Naive thymus-derived CD4-positive, alpha-beta T cell (primary cell): ENCODE measurements at regions not wholly inside any gene's neighbourhood (a gene's known extent, or its start where the extent isn't known, plus 50 kb on each side); places are given as distances from the start of the nearest gene placed in this dataset.
A peak's percentile ranks its signal among the peaks of the same experiment; 100 is the strongest.

Source experiments
- ATAC-seq: fragments of 150-1000 bp; cut with Tn5 transposase; 2 replicates; pipeline ENCODE4 v1.10.0; 2021; ENCODE audit warnings: mild to moderate bottlenecking, moderate library complexity
- CTCF ChIA-PET: fragments of 350-600 bp; sonication (Branson Sonifier 250); formaldehyde crosslinking; loops from one replicate; lab custom pipeline; 2021; ENCODE audit warnings: antibody characterized with exemption; lab: Charles Lee
- POLR2A ChIA-PET: fragments of 350-600 bp; sonication (Branson Sonifier 250); formaldehyde crosslinking; loops from one replicate; lab custom pipeline; 2021; ENCODE audit warnings: antibody characterized with exemption, inconsistent platforms; lab: Charles Lee
- DNase-seq, 9 donors: peaks; one replicate each; pipeline versions ENCODE4 v3.0.0 to v3.0.0-alpha.2; 2020 to 2022; ENCODE audit warnings: mixed read lengths in 1 of 9
- H3K27ac ChIP-seq: one replicate; pipeline ENCODE4 v1.7.0; 2013; ENCODE audit warnings: mild to moderate bottlenecking, low read depth, low read length, moderate library complexity
- H3K27me3 ChIP-seq, 2 donors: one replicate each; pipeline ENCODE4 v1.7.0; 2013; ENCODE audit warnings: low read length in 2 of 2, mild to moderate bottlenecking in 2 of 2, moderate library complexity in 2 of 2; ENCODE audit not compliant: control insufficient read depth in 2 of 2, insufficient read depth in 2 of 2
- H3K36me3 ChIP-seq, 3 experiments: 1 replicate in 2 of 3; 2 replicates in 1 of 3; pipeline ENCODE4 v1.7.0; 2013; ENCODE audit warnings: low read length in 3 of 3, mild to moderate bottlenecking in 3 of 3, moderate library complexity in 1 of 3; ENCODE audit not compliant: insufficient read depth in 3 of 3, control insufficient read depth in 2 of 3
- H3K4me1 ChIP-seq, 2 donors: one replicate each; pipeline ENCODE4 v1.7.0; 2013; ENCODE audit warnings: low read length in 2 of 2, mild to moderate bottlenecking in 2 of 2, moderate library complexity in 1 of 2; ENCODE audit not compliant: control insufficient read depth in 2 of 2, insufficient read depth in 2 of 2
- H3K4me3 ChIP-seq: 2 replicates; pipeline ENCODE4 v1.7.0; 2013; ENCODE audit warnings: mild to moderate bottlenecking, low read length
- H3K9me3 ChIP-seq, 3 experiments: 1 replicate in 2 of 3; 2 replicates in 1 of 3; pipeline ENCODE4 v1.7.0; 2013; ENCODE audit warnings: low read length in 3 of 3; ENCODE audit not compliant: control insufficient read depth in 2 of 3
- H3K27ac Mint-ChIP-seq, 9 donors: one replicate each; pipeline ENCODE4 v1.8.0; 2020 to 2022; ENCODE audit warnings: mixed read lengths in 9 of 9, mild to moderate bottlenecking in 8 of 9, moderate library complexity in 5 of 9, inconsistent platforms in 2 of 9
- H3K27me3 Mint-ChIP-seq, 5 donors: one replicate each; pipeline ENCODE4 v1.8.0; 2021 to 2022; ENCODE audit warnings: mixed read lengths in 5 of 5, mild to moderate bottlenecking in 1 of 5
- H3K36me3 Mint-ChIP-seq, 5 donors: one replicate each; pipeline ENCODE4 v1.8.0; 2020 to 2022; ENCODE audit warnings: mixed read lengths in 5 of 5, mild to moderate bottlenecking in 3 of 5, inconsistent platforms in 1 of 5
- H3K4me1 Mint-ChIP-seq, 7 donors: one replicate each; pipeline ENCODE4 v1.8.0; 2020 to 2022; ENCODE audit warnings: mixed read lengths in 7 of 7, mild to moderate bottlenecking in 3 of 7, inconsistent platforms in 1 of 7
- H3K4me3 Mint-ChIP-seq, 10 donors: one replicate each; pipeline ENCODE4 v1.8.0; 2020 to 2022; ENCODE audit warnings: mild to moderate bottlenecking in 10 of 10, mixed read lengths in 10 of 10, moderate library complexity in 6 of 10, inconsistent platforms in 2 of 10
- H3K9me3 Mint-ChIP-seq, 11 donors: one replicate each; pipeline ENCODE4 v1.8.0; 2020 to 2022; ENCODE audit warnings: mixed read lengths in 11 of 11, mild to moderate bottlenecking in 4 of 11, inconsistent platforms in 1 of 11, moderate library complexity in 1 of 11
- intact Hi-C, 2 donors: fragments of 100-400 bp; cut with micrococcal nuclease; formaldehyde crosslinking; loops; one replicate each; pipeline ENCODE4 v1.15.1; 2023

DNA sequence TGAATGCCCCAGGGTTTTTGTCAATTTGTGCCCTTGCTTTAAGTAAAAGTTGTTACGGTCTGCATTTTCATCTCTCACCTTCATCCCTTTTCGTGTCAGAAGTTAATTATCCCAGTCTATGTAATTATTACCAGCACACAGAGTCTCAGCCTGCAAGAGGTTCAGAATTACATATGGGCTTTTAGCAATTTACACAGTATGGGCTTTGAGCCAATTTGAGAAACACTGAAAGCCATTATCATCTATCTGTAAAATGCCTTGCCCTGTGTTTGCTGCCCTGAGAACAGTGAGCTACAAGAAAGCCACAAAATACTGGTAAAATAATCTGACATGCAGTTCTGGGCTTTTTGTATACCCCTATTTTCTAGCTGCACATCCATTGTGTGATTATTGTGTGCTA lies 125.6 kb upstream of the STEAP4 start:
- H3K27me3 ChIP-seq: no peaks in the 10 kb centered on the region
- H3K27ac ChIP-seq: no peak overlapping the region
- H3K36me3 Mint-ChIP-seq: no peaks in the 10 kb centered on the region
- no peak overlapping the region for H3K4me3 Mint-ChIP-seq
- H3K36me3 ChIP-seq: no peaks in the 10 kb centered on the region
- H3K4me1 Mint-ChIP-seq: no peaks in the 10 kb centered on the region
- H3K27me3 Mint-ChIP-seq: peaks cover 0 to 7% (median 4%) of the 10 kb centered on the region in 5 donors
- DNase-seq (no peak), ATAC-seq (no peak)
- no peaks in the 10 kb centered on the region for H3K9me3 ChIP-seq
- no peak overlapping the region for H3K27ac Mint-ChIP-seq
- intact Hi-C loops: no loop called here
- no peak overlapping the region for H3K4me3 ChIP-seq
- ChIA-PET POLR2A (no interaction called here), CTCF (no interaction called here)
- H3K9me3 Mint-ChIP-seq: peaks cover 0 to 2% (median 0%) of the 10 kb centered on the region in 11 donors
- no peaks in the 10 kb centered on the region for H3K4me1 ChIP-seq

DNA sequence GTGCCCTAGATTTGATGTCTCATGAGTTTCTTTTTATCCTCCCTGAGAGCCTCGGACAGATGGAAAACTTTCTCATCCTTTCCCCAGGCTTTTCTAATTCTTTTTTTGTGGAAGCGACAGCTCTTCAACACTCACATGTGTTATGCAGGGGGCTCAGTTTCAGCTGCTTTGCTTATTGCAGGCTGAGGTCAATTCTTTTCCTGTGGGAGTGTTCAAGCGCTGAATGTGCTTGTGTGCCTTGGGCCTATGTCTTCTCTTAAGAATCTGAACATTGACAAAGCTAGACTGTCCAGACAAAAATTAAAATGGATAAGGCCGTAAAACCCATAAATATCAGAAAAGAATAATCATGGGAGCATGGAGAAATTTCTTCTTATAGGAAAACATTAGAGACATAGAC lies 125.2 kb upstream of the STEAP4 start:
- Mint-ChIP-seq H3K4me1 (no peaks in the 10 kb centered on the region), H3K4me3 (no peak overlapping the region), H3K27me3 (peaks cover 0 to 7% (median 4%) of the 10 kb centered on the region in 5 donors), H3K9me3 (peaks cover 0 to 2% (median 0%) of the 10 kb centered on the region in 11 donors), H3K27ac (no peak overlapping the region), H3K36me3 (no peaks in the 10 kb centered on the region)
- Histone ChIP-seq H3K4me1 (no peaks in the 10 kb centered on the region), H3K4me3 (no peak overlapping the region), H3K9me3 (no peaks in the 10 kb centered on the region), H3K27me3 (no peaks in the 10 kb centered on the region), H3K27ac (no peak overlapping the region), H3K36me3 (no peaks in the 10 kb centered on the region)
- ChIA-PET POLR2A (no interaction called here), CTCF (no interaction called here)
- intact Hi-C loops: no loop called here
- ATAC-seq (no peak), DNase-seq (no peak)

DNA sequence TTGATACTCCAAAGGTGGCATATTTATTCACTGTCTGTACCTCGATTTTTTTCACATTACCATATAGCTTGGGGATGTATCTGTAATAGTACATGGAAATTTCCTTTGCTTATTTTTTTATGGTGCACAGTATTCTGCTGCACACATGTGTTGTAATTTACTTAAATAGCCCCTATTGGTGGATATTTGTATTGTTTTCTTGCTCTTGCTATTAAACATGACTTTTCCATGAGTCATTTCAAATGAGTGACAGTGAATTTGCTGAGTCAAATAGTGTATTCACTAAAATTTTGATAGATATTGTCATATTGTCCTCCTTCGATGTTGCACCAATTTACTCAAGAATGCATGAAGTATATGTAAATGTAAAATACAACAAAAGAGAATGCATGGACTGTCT lies 122.7 kb upstream of the STEAP4 start:
- Histone ChIP-seq H3K4me3 (no peak overlapping the region), H3K9me3 (no peaks in the 10 kb centered on the region), H3K36me3 (no peaks in the 10 kb centered on the region), H3K4me1 (no peaks in the 10 kb centered on the region), H3K27me3 (no peaks in the 10 kb centered on the region), H3K27ac (no peak overlapping the region)
- DNase-seq (no peak), ATAC-seq (no peak)
- Mint-ChIP-seq H3K27ac (no peak overlapping the region), H3K4me3 (no peak overlapping the region), H3K36me3 (no peaks in the 10 kb centered on the region), H3K27me3 (peaks cover 0 to 7% (median 4%) of the 10 kb centered on the region in 5 donors), H3K4me1 (no peaks in the 10 kb centered on the region), H3K9me3 (peaks cover 0 to 3% (median 0%) of the 10 kb centered on the region in 11 donors)
- intact Hi-C loops: no loop called here
- ChIA-PET CTCF (no interaction called here), POLR2A (no interaction called here)

DNA sequence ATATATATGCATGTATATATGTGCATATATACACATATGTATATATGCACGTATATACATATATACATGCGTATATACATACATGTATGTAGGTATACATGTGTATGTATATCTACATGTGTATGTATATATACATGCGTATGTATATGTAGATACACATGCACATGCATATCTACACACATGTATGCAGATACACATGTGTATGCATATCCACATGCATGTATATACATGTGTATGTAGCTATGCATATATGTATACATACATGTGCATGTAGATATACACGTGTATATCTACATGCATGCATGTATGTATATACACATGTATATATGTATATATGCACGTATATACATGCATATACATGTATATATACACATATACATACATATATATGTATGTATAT lies 95.8 kb upstream of the STEAP4 start:
- ChIA-PET CTCF (no interaction called here), POLR2A (no interaction called here)
- Histone ChIP-seq H3K27ac (no peak overlapping the region), H3K36me3 (no peaks in the 10 kb centered on the region), H3K27me3 (no peaks in the 10 kb centered on the region), H3K4me1 (no peaks in the 10 kb centered on the region), H3K4me3 (no peak overlapping the region), H3K9me3 (no peaks in the 10 kb centered on the region)
- ATAC-seq (no peak), DNase-seq (no peak)
- intact Hi-C loops: no loop called here
- Mint-ChIP-seq H3K36me3 (no peaks in the 10 kb centered on the region), H3K27me3 (peaks cover 0 to 7% (median 2%) of the 10 kb centered on the region in 5 donors), H3K27ac (no peak overlapping the region), H3K4me3 (no peak overlapping the region), H3K4me1 (no peaks in the 10 kb centered on the region), H3K9me3 (peaks cover 0 to 4% (median 0%) of the 10 kb centered on the region in 11 donors)

DNA sequence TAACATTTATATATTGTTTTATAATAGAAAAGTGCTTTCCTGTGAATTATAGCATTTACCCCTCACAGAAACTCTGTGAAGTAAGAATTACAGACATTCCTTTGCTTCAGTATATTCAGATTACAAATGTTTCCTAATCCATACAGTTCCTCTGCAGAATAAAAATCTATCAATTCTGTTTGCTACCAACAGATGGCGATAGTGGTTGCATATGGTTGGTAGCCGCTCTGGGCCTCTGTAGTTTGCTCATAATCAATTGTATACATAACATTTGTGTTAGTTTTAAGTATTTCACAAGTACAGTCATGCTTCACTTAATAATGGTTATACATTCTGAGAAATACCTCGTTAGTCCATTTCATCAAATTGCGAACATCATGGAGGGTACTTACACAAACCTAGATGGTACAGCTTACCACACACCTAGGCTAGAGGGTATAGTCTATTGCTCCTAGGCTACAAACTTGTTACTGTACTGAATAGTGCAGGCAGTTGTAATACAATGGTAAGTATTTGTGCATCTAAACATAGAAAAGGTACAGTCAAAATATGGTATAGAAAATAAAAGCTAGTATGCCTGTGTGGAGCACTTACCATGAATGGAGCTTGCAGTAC lies 94.4 kb upstream of the STEAP4 start:
- ATAC-seq (no peak), DNase-seq (no peak)
- POLR2A ChIA-PET: no interaction called here
- Histone ChIP-seq H3K4me3 (no peak overlapping the region), H3K9me3 (no peaks in the 10 kb centered on the region), H3K36me3 (no peaks in the 10 kb centered on the region), H3K27ac (no peak overlapping the region), H3K27me3 (no peaks in the 10 kb centered on the region), H3K4me1 (no peaks in the 10 kb centered on the region)
- Mint-ChIP-seq H3K27ac (no peak overlapping the region), H3K9me3 (peaks cover 0 to 4% (median 0%) of the 10 kb centered on the region in 11 donors), H3K36me3 (no peaks in the 10 kb centered on the region), H3K4me3 (no peak overlapping the region), H3K4me1 (peaks cover 0 to 5% (median 0%) of the 10 kb centered on the region in 7 donors), H3K27me3 (peaks cover 0 to 7% (median 4%) of the 10 kb centered on the region in 5 donors)
- intact Hi-C loops: no loop called here
- CTCF ChIA-PET: no interaction called here

DNA sequence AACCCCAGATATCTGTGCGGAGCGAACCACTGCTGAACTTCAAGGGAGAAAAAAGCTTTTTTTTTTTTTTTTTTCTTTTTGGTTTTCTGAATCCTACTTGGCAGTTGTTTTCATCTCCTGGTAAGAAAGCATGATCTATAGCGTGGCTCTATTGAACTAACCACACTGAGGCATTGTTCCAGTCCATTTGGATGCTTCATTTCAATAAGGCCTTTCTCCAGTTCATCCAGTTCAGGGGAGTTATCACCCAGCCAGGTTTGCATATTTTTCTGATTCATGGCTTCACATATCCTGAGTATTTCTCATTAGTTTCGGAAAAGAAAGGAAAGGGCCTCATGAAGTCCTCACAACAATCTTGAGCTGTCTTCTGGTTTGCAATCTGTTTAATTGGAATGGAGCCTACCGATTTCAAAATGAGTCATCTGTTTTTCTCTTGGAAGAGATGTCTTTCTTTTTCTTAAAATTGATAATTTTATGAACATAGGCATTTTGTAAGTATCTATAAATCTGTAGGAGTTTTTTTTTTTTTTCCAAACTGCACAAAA lies 93.1 kb upstream of the STEAP4 start:
- no peak for ATAC-seq
- intact Hi-C loops: no loop called here
- peaks cover 0 to 4% (median 0%) of the 10 kb centered on the region in 11 donors for H3K9me3 Mint-ChIP-seq
- no peak for DNase-seq
- no peak overlapping the region for H3K27ac Mint-ChIP-seq
- H3K4me1 Mint-ChIP-seq: peaks cover 0 to 8% (median 0%) of the 10 kb centered on the region in 7 donors
- POLR2A ChIA-PET: no interaction called here
- no peaks in the 10 kb centered on the region for H3K9me3 ChIP-seq
- no peak overlapping the region for H3K27ac ChIP-seq
- no peak overlapping the region for H3K4me3 Mint-ChIP-seq
- CTCF ChIA-PET: interaction anchor here (0.7 kb wide), 1 partner anchor 1855 kb away, joined by 5 read pairs; no protein-coding TSS in a partner anchor
- H3K36me3 Mint-ChIP-seq: no peaks in the 10 kb centered on the region
- H3K4me3 ChIP-seq: no peak overlapping the region
- H3K27me3 ChIP-seq: no peaks in the 10 kb centered on the region
- H3K27me3 Mint-ChIP-seq: peaks cover 0 to 9% (median 4%) of the 10 kb centered on the region in 5 donors
- no peaks in the 10 kb centered on the region for H3K36me3 ChIP-seq
- no peaks in the 10 kb centered on the region for H3K4me1 ChIP-seq

DNA sequence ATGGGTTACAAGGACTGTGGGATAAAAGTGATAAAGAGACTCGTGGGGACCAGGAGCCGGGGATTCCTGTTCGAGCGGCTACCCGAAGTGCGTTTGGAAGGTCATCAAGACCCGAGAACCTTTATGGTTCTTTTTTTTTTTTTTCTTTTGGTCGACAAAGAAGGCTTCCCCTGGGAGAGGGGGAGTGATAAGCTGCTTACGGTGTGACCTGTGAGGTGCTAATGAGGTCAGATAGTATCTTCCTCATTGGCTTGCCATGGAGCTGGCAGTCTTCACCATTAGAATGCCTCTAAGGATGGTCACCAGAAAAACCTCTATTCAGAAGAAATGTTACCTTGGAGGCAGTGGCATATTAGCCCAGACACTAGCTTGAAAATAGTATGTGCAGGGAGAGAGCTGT lies 92.3 kb upstream of the STEAP4 start:
- intact Hi-C loops: no loop called here
- no peaks in the 10 kb centered on the region for H3K9me3 ChIP-seq
- ChIA-PET POLR2A (no interaction called here), CTCF (interaction anchor here (0.7 kb wide), 1 partner anchor 1856 kb away, joined by 5 read pairs; no protein-coding TSS in a partner anchor)
- no peaks in the 10 kb centered on the region for H3K36me3 ChIP-seq
- Mint-ChIP-seq H3K4me1 (peaks cover 0 to 8% (median 0%) of the 10 kb centered on the region in 7 donors), H3K4me3 (no peak overlapping the region), H3K36me3 (no peaks in the 10 kb centered on the region), H3K27me3 (peaks cover 0 to 15% (median 4%) of the 10 kb centered on the region in 5 donors), H3K9me3 (no peaks in the 10 kb centered on the region), H3K27ac (peak overlapping the region in 1 of 9 donors; percentile 5)
- no peaks in the 10 kb centered on the region for H3K4me1 ChIP-seq
- no peaks in the 10 kb centered on the region for H3K27me3 ChIP-seq
- DNase-seq: no peak
- no peak overlapping the region for H3K27ac ChIP-seq
- ATAC-seq: no peak
- H3K4me3 ChIP-seq: no peak overlapping the region
